Loucy (cell line): ENCODE measurements at regions not wholly inside any gene's neighbourhood (a gene's known extent, or its start where the extent isn't known, plus 50 kb on each side); places are given as distances from the start of the nearest gene placed in this dataset.

Experiments
- EZH2phosphoT487 ChIP-seq: fragments of 200-600 bp; IDR thresholded peaks from 2 replicates; pipeline ENCODE4 v1.6.1; 2018; ENCODE audit warnings: antibody characterized with exemption, mild to moderate bottlenecking, moderate library complexity, borderline replicate concordance
- TF ChIP-seq, protein P1 (sequence below): fragments of 200-600 bp; sonication (generic); conservative IDR thresholded peaks from 2 replicates; pipeline ENCODE4 v1.5.1; 2014; ENCODE audit warnings: mild to moderate bottlenecking, antibody characterized with exemption, low read length

DNA sequence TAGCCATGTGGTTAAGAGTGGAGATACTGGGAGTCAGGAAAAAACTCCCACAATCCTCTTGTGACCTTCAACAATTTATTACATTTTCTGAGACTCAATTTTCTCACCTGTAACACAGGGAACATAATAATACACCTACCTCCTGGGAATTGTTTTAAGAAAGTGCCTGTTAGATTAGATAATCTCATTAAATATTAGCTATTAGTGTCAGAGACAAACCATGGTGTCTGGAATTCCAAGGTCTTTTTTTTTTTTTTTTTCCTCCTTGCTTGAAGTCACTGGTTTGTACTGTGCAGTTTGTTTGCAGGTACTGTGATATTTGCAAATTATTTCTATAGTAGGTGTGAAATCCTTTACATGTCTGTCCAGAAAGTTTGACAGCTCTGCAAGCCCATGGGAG, 806.1 kb downstream of the DNAJB9 start:
- TF ChIP-seq EZH2phosphoT487: no peak
- TF ChIP-seq, protein P1, sequence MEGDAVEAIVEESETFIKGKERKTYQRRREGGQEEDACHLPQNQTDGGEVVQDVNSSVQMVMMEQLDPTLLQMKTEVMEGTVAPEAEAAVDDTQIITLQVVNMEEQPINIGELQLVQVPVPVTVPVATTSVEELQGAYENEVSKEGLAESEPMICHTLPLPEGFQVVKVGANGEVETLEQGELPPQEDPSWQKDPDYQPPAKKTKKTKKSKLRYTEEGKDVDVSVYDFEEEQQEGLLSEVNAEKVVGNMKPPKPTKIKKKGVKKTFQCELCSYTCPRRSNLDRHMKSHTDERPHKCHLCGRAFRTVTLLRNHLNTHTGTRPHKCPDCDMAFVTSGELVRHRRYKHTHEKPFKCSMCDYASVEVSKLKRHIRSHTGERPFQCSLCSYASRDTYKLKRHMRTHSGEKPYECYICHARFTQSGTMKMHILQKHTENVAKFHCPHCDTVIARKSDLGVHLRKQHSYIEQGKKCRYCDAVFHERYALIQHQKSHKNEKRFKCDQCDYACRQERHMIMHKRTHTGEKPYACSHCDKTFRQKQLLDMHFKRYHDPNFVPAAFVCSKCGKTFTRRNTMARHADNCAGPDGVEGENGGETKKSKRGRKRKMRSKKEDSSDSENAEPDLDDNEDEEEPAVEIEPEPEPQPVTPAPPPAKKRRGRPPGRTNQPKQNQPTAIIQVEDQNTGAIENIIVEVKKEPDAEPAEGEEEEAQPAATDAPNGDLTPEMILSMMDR: no peak
